Neural progenitor cell (in vitro differentiated cells): ENCODE measurements at regions not wholly inside any gene's neighbourhood (a gene's known extent, or its start where the extent isn't known, plus 50 kb on each side); places are given as distances from the start of the nearest gene placed in this dataset.

Experiments
- CTCF ChIP-seq: fragments of 200-600 bp; sonication (generic); IDR thresholded peaks from 2 replicates; pipeline ENCODE4 v1.5.1; 2017; ENCODE audit warnings: antibody characterized with exemption, mild to moderate bottlenecking
- EZH2 ChIP-seq: fragments of 200-600 bp; sonication (generic); IDR thresholded peaks from 2 replicates; pipeline ENCODE4 v1.6.1; 2017; ENCODE audit warnings: antibody characterized with exemption, mild to moderate bottlenecking, moderate library complexity

- TF ChIP-seq CTCF (no peak), EZH2 (no peak)
Measured at GRCh38 chr2:236350426-236350825, 86.2 kb upstream of the ASB18 start.
